Aorta (tissue), 5 donors: ENCODE measurements at regions not wholly inside any gene's neighbourhood (a gene's known extent, or its start where the extent isn't known, plus 50 kb on each side); places are given as distances from the start of the nearest gene placed in this dataset.

Experiments used
- ATAC-seq: fragments of 200-7000 bp; cut with Tn5 transposase; one replicate; pipeline ENCODE4 v1.9.1; 2022; ENCODE audit warnings: moderate library complexity; ENCODE audit not compliant: low FRiP score
- DNase-seq, 2 donors: peaks; one replicate each; pipeline ENCODE4 v3.0.0-alpha.2; 2020
- H3K27ac ChIP-seq, 2 donors: one replicate each; pipeline ENCODE4 v1.5.1; 2013; ENCODE audit warnings: low read length in 2 of 2, mild to moderate bottlenecking in 2 of 2, moderate library complexity in 2 of 2, control low read depth in 1 of 2, inconsistent platforms in 1 of 2, low read depth in 1 of 2
- H3K27me3 ChIP-seq, 2 donors: one replicate each; pipeline ENCODE4 v1.6.1; 2013; ENCODE audit warnings: control low read depth in 1 of 2, low read length in 1 of 2, mild to moderate bottlenecking in 1 of 2, moderate library complexity in 1 of 2; ENCODE audit not compliant: insufficient read depth in 2 of 2, control insufficient read depth in 1 of 2
- H3K36me3 ChIP-seq, 2 donors: one replicate each; pipeline ENCODE4 v1.6.1; 2013; ENCODE audit warnings: control low read depth in 1 of 2, low read length in 1 of 2, mild to moderate bottlenecking in 1 of 2; ENCODE audit not compliant: insufficient read depth in 2 of 2, control insufficient read depth in 1 of 2
- H3K4me1 ChIP-seq, 2 donors: one replicate each; pipeline ENCODE4 v1.6.1; 2013; ENCODE audit warnings: low read length in 2 of 2, control low read depth in 1 of 2, mild to moderate bottlenecking in 1 of 2, moderate library complexity in 1 of 2; ENCODE audit not compliant: insufficient read depth in 2 of 2, control insufficient read depth in 1 of 2
- H3K4me3 ChIP-seq, 2 donors: one replicate each; pipeline ENCODE4 v1.5.1; 2013; ENCODE audit warnings: low read length in 2 of 2, control low read depth in 1 of 2, mild to moderate bottlenecking in 1 of 2
- H3K9me3 ChIP-seq: one replicate; pipeline ENCODE4 v1.6.1; 2013; ENCODE audit warnings: mild to moderate bottlenecking, low read length; ENCODE audit not compliant: control insufficient read depth
- WGBS, 2 donors: extraction: QIAGEN DNeasy Blood & Tissue Kit; methylation state at CpG; one replicate each; pipeline ENCODE4 v1.1.7; 2013; 5-methylcytosine and 5-hydroxymethylcytosine counted together
- intact Hi-C, 2 donors: fragments of 100-400 bp; cut with DNase I; formaldehyde crosslinking; loops; one replicate each; pipeline versions ENCODE4 v1.14.2 to v1.15.0; 2022
- donor health status: healthy with polysubstance abuse.
- donor health status: Bipolar disorder and iron deficiency.
- donor health status: DM: no; HTN: no; CAD: no.
- donor health status: DM: no; HTN: no; CAD: no.
- donor health status: DM: yes; HTN: yes; CAD: no.

DNA sequence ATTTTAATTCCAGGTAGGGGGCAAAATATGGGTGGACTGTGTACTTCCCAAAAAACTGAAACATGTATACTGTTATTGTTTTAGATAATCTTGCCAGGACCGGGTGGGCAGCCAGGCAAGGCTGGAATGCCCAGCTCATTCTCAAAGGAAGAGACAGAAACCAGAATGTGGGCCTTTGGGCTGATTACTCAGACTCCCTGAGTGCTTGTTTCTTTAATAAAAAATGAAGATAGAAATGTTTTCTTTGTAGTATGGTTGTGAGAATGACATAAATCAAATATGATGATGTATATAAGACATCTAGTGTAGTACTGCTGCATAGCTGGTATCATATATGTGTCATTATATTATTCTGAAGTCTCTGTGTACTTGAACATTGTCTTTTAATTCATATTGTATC, 231.6 kb upstream of the NT5C1B start:
- no peak for DNase-seq
- no peak overlapping the region for H3K4me3 ChIP-seq
- H3K27ac ChIP-seq: no peak overlapping the region
- no peaks in the 10 kb centered on the region for H3K9me3 ChIP-seq
- no peaks in the 10 kb centered on the region for H3K36me3 ChIP-seq
- peaks cover 0 to 2% of the 10 kb centered on the region in 2 donors for H3K4me1 ChIP-seq
- ATAC-seq: no peak
- intact Hi-C loops: no loop called here
- H3K27me3 ChIP-seq: no peaks in the 10 kb centered on the region
- 0 to 9% methylated on average over 1 of the region's 1 CpG for WGBS, 2 donors

DNA sequence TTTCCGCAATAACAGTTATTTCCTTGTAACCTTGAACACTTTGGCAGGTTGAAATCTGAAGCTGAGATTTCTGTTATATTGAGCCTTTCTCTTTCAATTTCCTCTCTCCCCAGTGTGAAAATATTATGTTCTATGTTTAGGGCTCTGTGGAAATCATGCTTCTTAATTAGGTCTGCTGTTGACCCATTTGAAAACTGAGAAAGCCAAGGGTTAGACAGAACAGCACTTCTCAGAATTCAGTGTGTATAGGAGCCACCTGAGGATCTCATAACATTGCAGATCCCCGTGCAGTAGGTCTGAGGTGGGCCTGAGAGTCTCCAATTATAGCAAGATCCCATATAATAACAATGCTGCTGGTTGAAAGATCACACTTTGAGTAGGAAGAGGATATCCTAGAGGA, 230.2 kb upstream of the NT5C1B start:
- H3K4me3 ChIP-seq: no peak overlapping the region
- H3K36me3 ChIP-seq: no peaks in the 10 kb centered on the region
- H3K4me1 ChIP-seq: no peaks in the 10 kb centered on the region
- no peak overlapping the region for H3K27ac ChIP-seq
- intact Hi-C loops: no loop called here
- no peak for ATAC-seq
- no peaks in the 10 kb centered on the region for H3K27me3 ChIP-seq
- DNase-seq: no peak
- 91 to 95% methylated on average over 2 of the region's 2 CpGs for WGBS, 2 donors
- H3K9me3 ChIP-seq: no peaks in the 10 kb centered on the region

DNA sequence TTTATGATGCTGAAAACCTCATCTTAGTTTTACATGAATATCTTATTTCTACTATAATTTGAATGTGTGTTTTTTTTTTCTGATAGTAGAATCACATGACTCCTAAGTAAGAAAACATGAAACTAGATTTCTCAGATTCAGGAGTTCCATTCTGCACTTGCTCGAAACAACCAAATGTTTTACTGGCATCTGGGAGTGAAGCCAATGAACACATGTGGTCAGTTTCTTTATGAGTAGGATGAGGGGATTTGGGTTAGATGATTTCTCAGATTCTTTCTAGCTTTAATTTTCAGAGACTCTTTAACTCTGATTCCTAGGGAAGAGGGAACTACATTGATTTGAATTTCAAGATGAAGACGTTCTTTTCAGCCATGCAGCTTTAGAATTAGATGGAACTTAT, 225.0 kb upstream of the NT5C1B start:
- H3K27ac ChIP-seq: no peak overlapping the region
- intact Hi-C loops: no loop called here
- no peaks in the 10 kb centered on the region for H3K4me1 ChIP-seq
- H3K4me3 ChIP-seq: no peak overlapping the region
- ATAC-seq: no peak
- no peak for DNase-seq
- 27 to 28% methylated on average over 2 of the region's 2 CpGs for WGBS, 2 donors
- no peaks in the 10 kb centered on the region for H3K27me3 ChIP-seq
- H3K9me3 ChIP-seq: no peaks in the 10 kb centered on the region
- H3K36me3 ChIP-seq: no peaks in the 10 kb centered on the region

DNA sequence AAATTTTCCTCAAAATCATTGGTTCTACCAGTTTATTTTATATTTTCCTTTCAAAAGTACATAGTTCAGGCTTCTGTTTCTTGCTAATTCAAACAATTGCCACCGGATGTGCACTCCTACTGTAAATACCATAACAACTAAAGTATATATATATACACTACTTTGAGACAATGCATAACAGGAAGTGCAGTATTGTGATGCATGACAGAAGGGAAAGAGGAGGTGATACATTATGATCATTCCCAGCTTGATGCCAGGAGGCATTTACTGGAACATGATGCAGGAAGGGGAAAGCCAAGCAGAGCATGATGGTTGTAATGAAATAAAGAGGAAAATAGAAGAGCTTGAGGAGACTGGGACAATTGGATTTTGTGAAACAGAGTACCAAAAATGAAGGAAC, 215.2 kb upstream of the NT5C1B start:
- Histone ChIP-seq H3K4me1 (no peaks in the 10 kb centered on the region), H3K27ac (no peak overlapping the region), H3K9me3 (no peaks in the 10 kb centered on the region), H3K4me3 (no peak overlapping the region), H3K27me3 (no peaks in the 10 kb centered on the region), H3K36me3 (no peaks in the 10 kb centered on the region)
- intact Hi-C loops: no loop called here
- ATAC-seq (no peak), DNase-seq (no peak)
- 89 to 91% methylated on average over 1 of the region's 1 CpG for WGBS, 2 donors

DNA sequence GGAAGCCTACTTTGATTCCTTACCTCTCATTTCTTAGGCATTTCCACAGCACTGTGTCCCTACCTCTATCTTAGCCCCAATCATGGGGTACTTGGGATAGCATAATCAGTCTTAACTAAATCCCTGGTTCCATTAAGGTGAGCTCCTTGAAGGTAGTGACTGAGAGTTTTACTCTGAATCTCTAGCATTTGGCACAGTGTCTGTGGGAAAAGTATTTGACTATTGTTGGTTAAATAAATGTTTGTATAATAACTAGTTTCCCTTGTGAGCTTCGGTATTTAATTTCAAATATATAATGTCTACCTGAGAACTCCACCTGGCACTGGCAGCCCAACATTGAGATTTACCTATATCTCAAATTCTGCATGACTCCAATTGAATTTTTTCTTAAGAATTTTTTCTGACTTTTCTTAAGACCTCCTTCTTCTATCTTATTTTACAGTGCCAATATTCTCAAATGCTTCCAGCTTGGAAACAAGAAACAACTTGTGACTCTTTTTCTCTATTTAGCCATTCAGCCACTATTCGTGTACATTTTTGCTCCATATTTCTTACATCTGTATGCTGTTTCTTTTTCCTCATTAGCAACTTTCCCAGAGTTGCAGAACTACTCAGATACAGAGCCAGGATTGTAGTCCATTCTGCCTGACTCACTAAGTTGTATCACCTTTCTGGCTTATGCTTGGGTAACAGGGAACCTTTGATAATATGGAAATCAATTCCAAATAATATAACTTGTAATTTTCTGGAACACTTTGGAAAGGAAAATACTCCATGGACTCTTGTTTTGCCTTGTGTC, 214.0 kb upstream of the NT5C1B start:
- Histone ChIP-seq H3K9me3 (no peaks in the 10 kb centered on the region), H3K4me3 (no peak overlapping the region), H3K36me3 (no peaks in the 10 kb centered on the region), H3K4me1 (no peaks in the 10 kb centered on the region), H3K27me3 (no peaks in the 10 kb centered on the region), H3K27ac (no peak overlapping the region)
- no peak for DNase-seq
- intact Hi-C loops: no loop called here
- 30 to 48% methylated on average over 2 of the region's 2 CpGs for WGBS, 2 donors
- no peak for ATAC-seq

DNA sequence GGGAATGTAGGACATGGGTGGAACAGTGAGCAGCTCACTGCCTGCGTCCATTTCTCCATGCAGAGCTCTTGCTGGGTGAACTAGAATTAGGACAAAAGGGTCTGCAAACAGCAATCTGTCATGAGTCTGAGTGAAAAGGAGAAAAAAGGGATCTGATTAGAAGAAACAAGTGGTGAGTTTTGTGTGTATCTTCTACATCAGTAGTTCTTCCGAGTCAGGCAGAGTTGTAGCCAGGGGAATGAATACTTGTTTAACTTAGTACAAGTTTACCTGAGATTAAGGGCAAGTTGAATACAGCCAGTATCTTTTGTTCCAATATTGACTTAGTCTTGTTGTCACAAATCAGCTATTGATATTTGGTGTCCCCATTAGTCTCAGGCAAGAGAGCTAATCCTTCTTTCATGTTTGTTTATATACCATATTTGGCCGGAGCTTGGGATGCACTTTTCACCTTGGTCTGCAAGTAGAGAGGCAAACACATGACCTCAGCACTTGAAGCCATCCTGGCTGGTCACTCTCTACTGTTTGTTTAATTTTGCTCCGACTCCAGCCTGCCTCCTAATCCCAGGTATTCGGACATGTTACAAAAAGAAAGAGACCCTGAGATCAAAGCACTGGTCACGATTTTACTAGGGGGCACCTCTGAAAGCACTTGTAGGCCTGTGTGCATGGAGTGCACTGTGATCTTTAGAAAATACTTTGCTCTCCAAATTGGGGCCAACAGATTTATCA, 211.0 kb upstream of the NT5C1B start:
- no peak for ATAC-seq
- no peak overlapping the region for H3K27ac ChIP-seq

DNA sequence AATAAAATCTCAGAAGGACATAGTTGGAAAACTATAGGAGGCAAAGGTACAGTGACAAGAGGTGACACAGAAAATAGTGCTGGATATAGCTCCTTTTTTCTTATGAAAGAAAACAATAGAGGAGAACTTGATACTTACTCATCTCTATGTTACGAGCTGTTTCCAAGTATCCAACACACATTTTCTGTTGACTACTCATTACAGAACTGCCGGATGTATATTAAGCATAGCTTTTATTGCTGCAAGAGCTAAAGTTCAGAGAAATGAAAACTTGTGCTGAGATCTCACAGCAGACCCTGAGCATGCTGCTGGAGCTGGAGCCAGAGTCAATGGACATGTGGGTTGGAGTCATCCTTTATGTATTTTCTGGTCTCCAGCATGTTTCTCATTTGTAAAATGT, 210.0 kb upstream of the NT5C1B start:
- WGBS, 2 donors: 92 to 99% methylated on average over 2 of the region's 2 CpGs
- Histone ChIP-seq H3K36me3 (no peaks in the 10 kb centered on the region), H3K4me1 (no peaks in the 10 kb centered on the region), H3K27ac (no peak overlapping the region), H3K4me3 (no peak overlapping the region), H3K9me3 (no peaks in the 10 kb centered on the region), H3K27me3 (no peaks in the 10 kb centered on the region)
- intact Hi-C loops: no loop called here
- ATAC-seq (no peak), DNase-seq (no peak)

More for the DNA sequence above, 211.0 kb upstream of the NT5C1B start:
- no peak overlapping the region for H3K4me3 ChIP-seq
- H3K36me3 ChIP-seq: no peaks in the 10 kb centered on the region
- H3K4me1 ChIP-seq: no peaks in the 10 kb centered on the region
- DNase-seq: no peak
- no peaks in the 10 kb centered on the region for H3K27me3 ChIP-seq
- WGBS, 2 donors: 92 to 94% methylated on average over 6 of the region's 6 CpGs
- no peaks in the 10 kb centered on the region for H3K9me3 ChIP-seq
- intact Hi-C loops: no loop called here

DNA sequence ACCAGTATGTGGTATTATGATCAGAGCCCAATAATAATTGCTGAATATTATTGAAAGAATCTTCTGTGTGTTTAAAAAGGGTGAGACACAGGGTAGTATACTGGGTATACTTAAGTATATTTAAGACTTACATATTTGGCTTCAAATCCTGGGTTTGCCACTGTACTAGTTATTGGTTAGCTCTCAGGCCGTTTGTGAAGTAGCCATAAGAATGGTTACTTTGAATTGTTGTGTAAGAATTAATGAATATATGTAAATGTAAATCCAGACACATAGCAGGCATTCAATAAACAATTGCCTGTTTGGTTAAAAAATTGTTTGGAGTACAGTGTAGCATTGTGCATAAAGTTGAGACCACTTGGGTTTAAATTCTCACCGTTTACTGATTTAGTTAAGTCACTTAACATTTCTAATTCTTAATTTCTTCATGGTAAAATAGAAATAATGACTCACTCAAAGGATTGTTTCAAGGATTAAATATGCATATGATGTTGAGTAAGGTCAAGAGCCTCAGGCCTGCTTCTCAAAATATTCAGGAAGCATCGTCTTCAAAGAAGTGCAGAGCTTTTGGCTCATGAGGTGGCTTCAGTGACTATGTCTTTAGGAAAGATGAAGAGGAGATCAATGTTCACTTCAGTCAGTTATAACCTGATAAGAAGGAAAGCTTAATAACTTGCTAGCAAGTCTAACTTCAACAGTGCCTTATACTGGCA, 207.9 kb upstream of the NT5C1B start:
- 86 to 89% methylated on average over 3 of the region's 3 CpGs for WGBS, 2 donors
- no peaks in the 10 kb centered on the region for H3K36me3 ChIP-seq
- intact Hi-C loops: no loop called here
- H3K4me3 ChIP-seq: no peak overlapping the region
- no peaks in the 10 kb centered on the region for H3K4me1 ChIP-seq
- H3K27me3 ChIP-seq: no peaks in the 10 kb centered on the region
- H3K27ac ChIP-seq: no peak overlapping the region
- H3K9me3 ChIP-seq: no peaks in the 10 kb centered on the region
- ATAC-seq: no peak
- no peak for DNase-seq
